GM23338 (cell line): ENCODE measurements at regions not wholly inside any gene's neighbourhood (a gene's known extent, or its start where the extent isn't known, plus 50 kb on each side); places are given as distances from the start of the nearest gene placed in this dataset.

Experiments
- ATAC-seq: fragments of 200-7000 bp; cut with Tn5 transposase; 3 replicates; pipeline ENCODE4 v1.9.1; 2020
- DNase-seq: peaks from one replicate; pipeline ENCODE4 v3.0.0-alpha.2; 2015; ENCODE audit warnings: low spot score
- H2AFZ ChIP-seq: fragments of 200-600 bp; sonication (generic); 2 replicates; pipeline ENCODE4 v1.8.0; 2016; ENCODE audit warnings: antibody characterized with exemption, mild to moderate bottlenecking, moderate library complexity
- H3F3A ChIP-seq: fragments of 200-600 bp; sonication (generic); replicated peaks from 2 replicates; pipeline ENCODE4 v1.8.0; 2017; ENCODE audit warnings: antibody characterized with exemption, mixed run types, low read depth
- H3K27ac ChIP-seq: fragments of 200-600 bp; sonication (generic); 2 replicates; pipeline ENCODE4 v1.6.1; 2016; ENCODE audit warnings: low read depth
- H3K27me3 ChIP-seq: fragments of 200-600 bp; sonication (generic); 2 replicates; pipeline ENCODE4 v1.8.0; 2016; ENCODE audit warnings: mild to moderate bottlenecking, mixed run types, moderate library complexity; ENCODE audit not compliant: insufficient read depth
- H3K36me3 ChIP-seq: fragments of 200-600 bp; sonication (generic); 2 replicates; pipeline ENCODE4 v1.8.0; 2016; ENCODE audit warnings: mild to moderate bottlenecking; ENCODE audit not compliant: insufficient read depth
- H3K4me1 ChIP-seq: fragments of 200-600 bp; sonication (generic); 2 replicates; pipeline ENCODE4 v1.8.0; 2016; ENCODE audit warnings: mild to moderate bottlenecking, moderate library complexity; ENCODE audit not compliant: insufficient read depth
- H3K4me2 ChIP-seq: fragments of 200-600 bp; sonication (generic); 2 replicates; pipeline ENCODE4 v1.7.1; 2017; ENCODE audit warnings: mixed run types
- H3K4me3 ChIP-seq: fragments of 200-600 bp; sonication (generic); 2 replicates; pipeline ENCODE4 v1.6.1; 2016; ENCODE audit warnings: mixed run types
- H3K79me2 ChIP-seq: fragments of 200-600 bp; sonication (generic); replicated peaks from 2 replicates; pipeline ENCODE4 v1.8.0; 2017; ENCODE audit warnings: mild to moderate bottlenecking; ENCODE audit not compliant: insufficient read depth
- H3K9me2 ChIP-seq: fragments of 200-600 bp; sonication (generic); 2 replicates; pipeline ENCODE4 v1.8.0; 2017; ENCODE audit not compliant: insufficient read depth
- H4K20me1 ChIP-seq: fragments of 200-600 bp; sonication (generic); replicated peaks from 2 replicates; pipeline ENCODE4 v1.8.0; 2017; ENCODE audit warnings: mild to moderate bottlenecking; ENCODE audit not compliant: insufficient read depth
- H3K27ac Mint-ChIP-seq: 2 replicates; pipeline ENCODE4 v1.8.0; 2020; ENCODE audit warnings: inconsistent platforms, mild to moderate bottlenecking, moderate library complexity, mixed read lengths
- H3K27me3 Mint-ChIP-seq: 3 replicates; pipeline ENCODE4 v1.8.0; 2022; ENCODE audit warnings: low read depth, mild to moderate bottlenecking, moderate library complexity, mixed read lengths, inconsistent platforms; ENCODE audit not compliant: insufficient read depth, poor library complexity
- H3K36me3 Mint-ChIP-seq: 3 replicates; pipeline ENCODE4 v1.8.0; 2021; ENCODE audit warnings: low read depth, mild to moderate bottlenecking, inconsistent platforms, moderate library complexity, mixed read lengths
- H3K4me1 Mint-ChIP-seq: 3 replicates; pipeline ENCODE4 v1.8.0; 2020; ENCODE audit warnings: mild to moderate bottlenecking, inconsistent platforms, mixed read lengths
- H3K4me3 Mint-ChIP-seq: 3 replicates; pipeline ENCODE4 v1.8.0; 2021; ENCODE audit warnings: moderate library complexity, mild to moderate bottlenecking, inconsistent platforms, mixed read lengths
- H3K9me3 Mint-ChIP-seq: 3 replicates; pipeline ENCODE4 v1.8.0; 2020; ENCODE audit warnings: moderate library complexity, mild to moderate bottlenecking, inconsistent platforms, mixed read lengths
- CREB1 ChIP-seq: fragments of 250-450 bp; sonication (Bioruptor Pico); IDR thresholded peaks from 2 replicates; pipeline ENCODE4 v1.5.0; 2020; ENCODE audit warnings: low read depth, mild to moderate bottlenecking, moderate library complexity
- EZH2 ChIP-seq: fragments of 200-600 bp; sonication (generic); IDR thresholded peaks from one replicate; pipeline ENCODE4 v1.8.0; 2017; ENCODE audit warnings: antibody characterized with exemption, mild to moderate bottlenecking, low read depth; ENCODE audit not compliant: unreplicated experiment
- EZH2phosphoT487 ChIP-seq: fragments of 200-600 bp; sonication (generic); IDR thresholded peaks from one replicate; pipeline ENCODE4 v1.8.1; 2018; ENCODE audit warnings: antibody characterized with exemption; ENCODE audit not compliant: unreplicated experiment
- JUNB ChIP-seq: IDR thresholded peaks from one replicate; pipeline ENCODE4 v1.6.1; 2016; ENCODE audit warnings: antibody characterized with exemption; ENCODE audit not compliant: unreplicated experiment
- NANOG ChIP-seq: IDR thresholded peaks from 2 replicates; pipeline ENCODE4 v1.6.1; 2016; ENCODE audit warnings: antibody characterized with exemption, borderline replicate concordance
- POLR2AphosphoS5 ChIP-seq: IDR thresholded peaks from 2 replicates; pipeline ENCODE4 v1.6.1; 2016; ENCODE audit warnings: antibody characterized with exemption, low read depth
- STAT1 ChIP-seq: IDR thresholded peaks from one replicate; pipeline ENCODE4 v1.6.1; 2016; ENCODE audit warnings: antibody characterized with exemption; ENCODE audit not compliant: unreplicated experiment
- ZNF114 ChIP-seq: fragments of 250-450 bp; sonication (Bioruptor Pico); IDR thresholded peaks from 2 replicates; pipeline ENCODE4 v1.5.0; 2020; ENCODE audit warnings: mild to moderate bottlenecking, moderate library complexity
- ZNF331 ChIP-seq: fragments of 250-450 bp; sonication (Bioruptor Pico); IDR thresholded peaks from 2 replicates; pipeline ENCODE4 v1.5.0; 2020; ENCODE audit warnings: low read depth, mild to moderate bottlenecking, moderate library complexity
- TF ChIP-seq, protein P1 (sequence below): IDR thresholded peaks from 2 replicates; pipeline ENCODE4 v1.6.1; 2016; ENCODE audit warnings: antibody characterized with exemption
- TF ChIP-seq, protein P2 (sequence below), 2 experiments: fragments of 200-600 bp in 1 of 2; sonication (generic) in 1 of 2; conservative IDR thresholded peaks; 2 replicates each; pipeline versions ENCODE4 v1.5.1 to v1.6.1; 2016 to 2017; ENCODE audit warnings: antibody characterized with exemption in 2 of 2, low read depth in 2 of 2, mild to moderate bottlenecking in 2 of 2, moderate library complexity in 1 of 2
- TF ChIP-seq, protein P3 (sequence below): IDR thresholded peaks from one replicate; pipeline ENCODE4 v1.6.1; 2018; ENCODE audit warnings: antibody characterized with exemption; ENCODE audit not compliant: unreplicated experiment
- TF ChIP-seq, protein P4 (sequence below): fragments of 250-450 bp; sonication (Bioruptor Pico); IDR thresholded peaks from 2 replicates; pipeline ENCODE4 v1.5.0; 2020; ENCODE audit warnings: mild to moderate bottlenecking, moderate library complexity

DNA sequence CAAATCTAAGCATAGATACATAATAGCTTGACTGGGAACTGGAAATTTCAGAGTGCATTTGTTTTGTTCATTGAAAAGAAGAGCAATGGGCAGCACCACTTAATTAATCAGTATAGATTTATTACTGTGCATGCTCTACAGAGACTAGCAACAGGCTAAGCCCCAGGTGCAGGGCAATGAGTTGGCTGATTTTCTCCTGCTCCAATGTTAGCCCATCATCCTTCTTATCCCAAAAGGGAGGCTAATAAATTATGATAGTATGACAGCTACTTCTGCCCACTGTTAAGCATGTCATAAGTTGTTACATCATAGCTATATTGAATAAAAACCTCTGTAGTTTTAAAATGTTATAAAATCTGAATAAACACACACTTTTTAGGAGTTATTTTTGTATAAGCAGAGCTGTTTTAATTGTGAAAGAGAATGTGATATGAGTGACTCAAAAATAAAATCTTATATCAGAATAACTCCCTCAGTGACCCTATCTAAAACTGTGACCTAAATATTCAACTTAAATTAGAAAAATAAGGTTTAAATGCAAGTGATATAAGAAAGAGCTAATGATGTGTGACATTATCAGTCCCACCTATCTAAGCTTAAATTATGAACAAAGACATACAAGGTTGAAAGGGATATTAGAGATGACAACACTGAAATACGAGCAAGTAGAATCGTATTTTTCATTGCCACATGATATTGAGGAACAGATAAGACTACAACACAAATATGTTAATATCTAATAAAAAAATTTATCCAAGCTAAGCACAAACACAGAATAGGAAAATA lies 967.3 kb upstream of the ADGRB3 start:
- ATAC-seq (no peak), DNase-seq (no peak)
- Histone ChIP-seq H3K27me3 (no peaks in the 10 kb centered on the region), H3K36me3 (peaks cover 10% of the 10 kb centered on the region; the same call in 1 of the 2 replicates), H3K27ac (no peak overlapping the region), H4K20me1 (no peaks in the 10 kb centered on the region), H3K9me2 (no peaks in the 10 kb centered on the region), H3K4me2 (no peak overlapping the region), H3K79me2 (no peaks in the 10 kb centered on the region), H3K4me3 (no peak overlapping the region), H3K4me1 (no peaks in the 10 kb centered on the region), H2AFZ (no peak overlapping the region), H3F3A (no peaks in the 10 kb centered on the region)
- H3K27me3 Mint-ChIP-seq = peaks cover 2% of the 10 kb centered on the region
- TF ChIP-seq CREB1 (CRISPR knock-in tag) (no peak), ZNF114 (CRISPR knock-in tag) (no peak), EZH2 (no peak), EZH2phosphoT487 (no peak), POLR2AphosphoS5 (no peak), STAT1 (no peak), NANOG (no peak), ZNF331 (CRISPR knock-in tag) (no peak), JUNB (no peak)
- TF ChIP-seq, protein P1, sequence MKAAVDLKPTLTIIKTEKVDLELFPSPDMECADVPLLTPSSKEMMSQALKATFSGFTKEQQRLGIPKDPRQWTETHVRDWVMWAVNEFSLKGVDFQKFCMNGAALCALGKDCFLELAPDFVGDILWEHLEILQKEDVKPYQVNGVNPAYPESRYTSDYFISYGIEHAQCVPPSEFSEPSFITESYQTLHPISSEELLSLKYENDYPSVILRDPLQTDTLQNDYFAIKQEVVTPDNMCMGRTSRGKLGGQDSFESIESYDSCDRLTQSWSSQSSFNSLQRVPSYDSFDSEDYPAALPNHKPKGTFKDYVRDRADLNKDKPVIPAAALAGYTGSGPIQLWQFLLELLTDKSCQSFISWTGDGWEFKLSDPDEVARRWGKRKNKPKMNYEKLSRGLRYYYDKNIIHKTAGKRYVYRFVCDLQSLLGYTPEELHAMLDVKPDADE = no peak
- TF ChIP-seq, protein P2, sequence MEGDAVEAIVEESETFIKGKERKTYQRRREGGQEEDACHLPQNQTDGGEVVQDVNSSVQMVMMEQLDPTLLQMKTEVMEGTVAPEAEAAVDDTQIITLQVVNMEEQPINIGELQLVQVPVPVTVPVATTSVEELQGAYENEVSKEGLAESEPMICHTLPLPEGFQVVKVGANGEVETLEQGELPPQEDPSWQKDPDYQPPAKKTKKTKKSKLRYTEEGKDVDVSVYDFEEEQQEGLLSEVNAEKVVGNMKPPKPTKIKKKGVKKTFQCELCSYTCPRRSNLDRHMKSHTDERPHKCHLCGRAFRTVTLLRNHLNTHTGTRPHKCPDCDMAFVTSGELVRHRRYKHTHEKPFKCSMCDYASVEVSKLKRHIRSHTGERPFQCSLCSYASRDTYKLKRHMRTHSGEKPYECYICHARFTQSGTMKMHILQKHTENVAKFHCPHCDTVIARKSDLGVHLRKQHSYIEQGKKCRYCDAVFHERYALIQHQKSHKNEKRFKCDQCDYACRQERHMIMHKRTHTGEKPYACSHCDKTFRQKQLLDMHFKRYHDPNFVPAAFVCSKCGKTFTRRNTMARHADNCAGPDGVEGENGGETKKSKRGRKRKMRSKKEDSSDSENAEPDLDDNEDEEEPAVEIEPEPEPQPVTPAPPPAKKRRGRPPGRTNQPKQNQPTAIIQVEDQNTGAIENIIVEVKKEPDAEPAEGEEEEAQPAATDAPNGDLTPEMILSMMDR (conservative IDR thresholded peaks at IDR 0.05; ENCODE audit: low read depth in 2 of 2) = no peak
- TF ChIP-seq, protein P3, sequence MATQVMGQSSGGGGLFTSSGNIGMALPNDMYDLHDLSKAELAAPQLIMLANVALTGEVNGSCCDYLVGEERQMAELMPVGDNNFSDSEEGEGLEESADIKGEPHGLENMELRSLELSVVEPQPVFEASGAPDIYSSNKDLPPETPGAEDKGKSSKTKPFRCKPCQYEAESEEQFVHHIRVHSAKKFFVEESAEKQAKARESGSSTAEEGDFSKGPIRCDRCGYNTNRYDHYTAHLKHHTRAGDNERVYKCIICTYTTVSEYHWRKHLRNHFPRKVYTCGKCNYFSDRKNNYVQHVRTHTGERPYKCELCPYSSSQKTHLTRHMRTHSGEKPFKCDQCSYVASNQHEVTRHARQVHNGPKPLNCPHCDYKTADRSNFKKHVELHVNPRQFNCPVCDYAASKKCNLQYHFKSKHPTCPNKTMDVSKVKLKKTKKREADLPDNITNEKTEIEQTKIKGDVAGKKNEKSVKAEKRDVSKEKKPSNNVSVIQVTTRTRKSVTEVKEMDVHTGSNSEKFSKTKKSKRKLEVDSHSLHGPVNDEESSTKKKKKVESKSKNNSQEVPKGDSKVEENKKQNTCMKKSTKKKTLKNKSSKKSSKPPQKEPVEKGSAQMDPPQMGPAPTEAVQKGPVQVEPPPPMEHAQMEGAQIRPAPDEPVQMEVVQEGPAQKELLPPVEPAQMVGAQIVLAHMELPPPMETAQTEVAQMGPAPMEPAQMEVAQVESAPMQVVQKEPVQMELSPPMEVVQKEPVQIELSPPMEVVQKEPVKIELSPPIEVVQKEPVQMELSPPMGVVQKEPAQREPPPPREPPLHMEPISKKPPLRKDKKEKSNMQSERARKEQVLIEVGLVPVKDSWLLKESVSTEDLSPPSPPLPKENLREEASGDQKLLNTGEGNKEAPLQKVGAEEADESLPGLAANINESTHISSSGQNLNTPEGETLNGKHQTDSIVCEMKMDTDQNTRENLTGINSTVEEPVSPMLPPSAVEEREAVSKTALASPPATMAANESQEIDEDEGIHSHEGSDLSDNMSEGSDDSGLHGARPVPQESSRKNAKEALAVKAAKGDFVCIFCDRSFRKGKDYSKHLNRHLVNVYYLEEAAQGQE = no peak
- TF ChIP-seq, protein P4, sequence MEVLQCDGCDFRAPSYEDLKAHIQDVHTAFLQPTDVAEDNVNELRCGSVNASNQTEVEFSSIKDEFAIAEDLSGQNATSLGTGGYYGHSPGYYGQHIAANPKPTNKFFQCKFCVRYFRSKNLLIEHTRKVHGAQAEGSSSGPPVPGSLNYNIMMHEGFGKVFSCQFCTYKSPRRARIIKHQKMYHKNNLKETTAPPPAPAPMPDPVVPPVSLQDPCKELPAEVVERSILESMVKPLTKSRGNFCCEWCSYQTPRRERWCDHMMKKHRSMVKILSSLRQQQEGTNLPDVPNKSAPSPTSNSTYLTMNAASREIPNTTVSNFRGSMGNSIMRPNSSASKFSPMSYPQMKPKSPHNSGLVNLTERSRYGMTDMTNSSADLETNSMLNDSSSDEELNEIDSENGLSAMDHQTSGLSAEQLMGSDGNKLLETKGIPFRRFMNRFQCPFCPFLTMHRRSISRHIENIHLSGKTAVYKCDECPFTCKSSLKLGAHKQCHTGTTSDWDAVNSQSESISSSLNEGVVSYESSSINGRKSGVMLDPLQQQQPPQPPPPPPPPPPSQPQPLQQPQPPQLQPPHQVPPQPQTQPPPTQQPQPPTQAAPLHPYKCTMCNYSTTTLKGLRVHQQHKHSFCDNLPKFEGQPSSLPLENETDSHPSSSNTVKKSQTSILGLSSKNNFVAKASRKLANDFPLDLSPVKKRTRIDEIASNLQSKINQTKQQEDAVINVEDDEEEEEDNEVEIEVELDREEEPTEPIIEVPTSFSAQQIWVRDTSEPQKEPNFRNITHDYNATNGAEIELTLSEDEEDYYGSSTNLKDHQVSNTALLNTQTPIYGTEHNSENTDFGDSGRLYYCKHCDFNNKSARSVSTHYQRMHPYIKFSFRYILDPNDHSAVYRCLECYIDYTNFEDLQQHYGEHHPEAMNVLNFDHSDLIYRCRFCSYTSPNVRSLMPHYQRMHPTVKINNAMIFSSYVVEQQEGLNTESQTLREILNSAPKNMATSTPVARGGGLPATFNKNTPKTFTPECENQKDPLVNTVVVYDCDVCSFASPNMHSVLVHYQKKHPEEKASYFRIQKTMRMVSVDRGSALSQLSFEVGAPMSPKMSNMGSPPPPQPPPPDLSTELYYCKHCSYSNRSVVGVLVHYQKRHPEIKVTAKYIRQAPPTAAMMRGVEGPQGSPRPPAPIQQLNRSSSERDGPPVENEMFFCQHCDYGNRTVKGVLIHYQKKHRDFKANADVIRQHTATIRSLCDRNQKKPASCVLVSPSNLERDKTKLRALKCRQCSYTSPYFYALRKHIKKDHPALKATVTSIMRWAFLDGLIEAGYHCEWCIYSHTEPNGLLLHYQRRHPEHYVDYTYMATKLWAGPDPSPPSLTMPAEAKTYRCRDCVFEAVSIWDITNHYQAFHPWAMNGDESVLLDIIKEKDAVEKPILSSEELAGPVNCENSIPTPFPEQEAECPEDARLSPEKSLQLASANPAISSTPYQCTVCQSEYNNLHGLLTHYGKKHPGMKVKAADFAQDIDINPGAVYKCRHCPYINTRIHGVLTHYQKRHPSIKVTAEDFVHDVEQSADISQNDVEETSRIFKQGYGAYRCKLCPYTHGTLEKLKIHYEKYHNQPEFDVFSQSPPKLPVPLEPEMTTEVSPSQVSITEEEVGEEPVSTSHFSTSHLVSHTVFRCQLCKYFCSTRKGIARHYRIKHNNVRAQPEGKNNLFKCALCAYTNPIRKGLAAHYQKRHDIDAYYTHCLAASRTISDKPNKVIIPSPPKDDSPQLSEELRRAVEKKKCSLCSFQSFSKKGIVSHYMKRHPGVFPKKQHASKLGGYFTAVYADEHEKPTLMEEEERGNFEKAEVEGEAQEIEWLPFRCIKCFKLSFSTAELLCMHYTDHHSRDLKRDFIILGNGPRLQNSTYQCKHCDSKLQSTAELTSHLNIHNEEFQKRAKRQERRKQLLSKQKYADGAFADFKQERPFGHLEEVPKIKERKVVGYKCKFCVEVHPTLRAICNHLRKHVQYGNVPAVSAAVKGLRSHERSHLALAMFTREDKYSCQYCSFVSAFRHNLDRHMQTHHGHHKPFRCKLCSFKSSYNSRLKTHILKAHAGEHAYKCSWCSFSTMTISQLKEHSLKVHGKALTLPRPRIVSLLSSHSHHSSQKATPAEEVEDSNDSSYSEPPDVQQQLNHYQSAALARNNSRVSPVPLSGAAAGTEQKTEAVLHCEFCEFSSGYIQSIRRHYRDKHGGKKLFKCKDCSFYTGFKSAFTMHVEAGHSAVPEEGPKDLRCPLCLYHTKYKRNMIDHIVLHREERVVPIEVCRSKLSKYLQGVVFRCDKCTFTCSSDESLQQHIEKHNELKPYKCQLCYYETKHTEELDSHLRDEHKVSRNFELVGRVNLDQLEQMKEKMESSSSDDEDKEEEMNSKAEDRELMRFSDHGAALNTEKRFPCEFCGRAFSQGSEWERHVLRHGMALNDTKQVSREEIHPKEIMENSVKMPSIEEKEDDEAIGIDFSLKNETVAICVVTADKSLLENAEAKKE = no peak
- H3K4me1 Mint-ChIP-seq = no peaks in the 10 kb centered on the region
- H3K9me3 Mint-ChIP-seq = peaks cover 38% of the 10 kb centered on the region
- H3K36me3 Mint-ChIP-seq = peaks cover 19% of the 10 kb centered on the region; the same call in 1 of the 3 replicates
- H3K4me3 Mint-ChIP-seq = no peak overlapping the region
- H3K27ac Mint-ChIP-seq = no peak overlapping the region
